CD4-positive, alpha-beta T cell (primary cell): ENCODE measurements at regions not wholly inside any gene's neighbourhood (a gene's known extent, or its start where the extent isn't known, plus 50 kb on each side); places are given as distances from the start of the nearest gene placed in this dataset.
"Not testable (repeated sequence)": the region's sequence is repeated elsewhere in the genome, so short reads cannot be mapped to it uniquely, and the experiment has no call there.

Experiments
- ATAC-seq: fragments of 200-7000 bp; cut with Tn5 transposase; one replicate; pipeline ENCODE4 v1.10.0; 2022; ENCODE audit warnings: mild to moderate bottlenecking; ENCODE audit not compliant: poor library complexity
- CTCF ChIA-PET: fragments of 350-600 bp; sonication (Branson Sonifier 250); formaldehyde crosslinking; loops from one replicate; lab custom pipeline; 2021; ENCODE audit warnings: antibody characterized with exemption, inconsistent platforms; lab: Charles Lee
- POLR2A ChIA-PET: fragments of 350-600 bp; sonication (Branson Sonifier 250); formaldehyde crosslinking; loops from one replicate; lab custom pipeline; 2021; ENCODE audit warnings: antibody characterized with exemption, inconsistent platforms; lab: Charles Lee
- DNase-seq, 14 experiments: peaks; one replicate each; pipeline ENCODE4 v3.0.0-alpha.2; 2013 to 2020; ENCODE audit warnings: mixed read lengths in 2 of 14
- H3K27ac ChIP-seq, 2 donors: one replicate each; pipeline versions ENCODE4 v1.5.1 to v1.7.0; 2013; ENCODE audit warnings: low read length in 2 of 2, low read depth in 1 of 2, mild to moderate bottlenecking in 1 of 2
- H3K27me3 ChIP-seq, 2 experiments: 1 replicate in 1 of 2; 2 replicates in 1 of 2; pipeline versions ENCODE4 v1.6.1 to v1.7.0; 2013; ENCODE audit warnings: low read length in 2 of 2, control low read depth in 1 of 2, mild to moderate bottlenecking in 1 of 2, moderate library complexity in 1 of 2; ENCODE audit not compliant: insufficient read depth in 2 of 2, control insufficient read depth in 1 of 2
- H3K36me3 ChIP-seq: one replicate; pipeline ENCODE4 v1.6.1; 2013; ENCODE audit warnings: low read length, control low read depth; ENCODE audit not compliant: insufficient read depth
- H3K4me1 ChIP-seq: one replicate; pipeline ENCODE4 v1.6.1; 2013; ENCODE audit warnings: low read length, control low read depth; ENCODE audit not compliant: insufficient read depth
- H3K4me3 ChIP-seq: one replicate; pipeline ENCODE4 v1.5.1; 2013; ENCODE audit warnings: mild to moderate bottlenecking, low read length, moderate library complexity
- H3K9me3 ChIP-seq, 2 experiments: 1 replicate in 1 of 2; 2 replicates in 1 of 2; pipeline versions ENCODE4 v1.6.1 to v1.7.0; 2013; ENCODE audit warnings: low read length in 2 of 2, mild to moderate bottlenecking in 2 of 2, control low read depth in 1 of 2, moderate library complexity in 1 of 2; ENCODE audit not compliant: control insufficient read depth in 1 of 2, insufficient read depth in 1 of 2
- H3K27ac Mint-ChIP-seq: one replicate; pipeline ENCODE4 v1.8.0; 2020; ENCODE audit warnings: mixed read lengths
- H3K27me3 Mint-ChIP-seq: one replicate; pipeline ENCODE4 v1.8.0; 2021; ENCODE audit warnings: mixed read lengths
- H3K36me3 Mint-ChIP-seq: one replicate; pipeline ENCODE4 v1.8.0; 2021; ENCODE audit warnings: low read depth, mixed read lengths
- H3K4me1 Mint-ChIP-seq: one replicate; pipeline ENCODE4 v1.8.0; 2021; ENCODE audit warnings: low read depth, mixed read lengths
- H3K4me3 Mint-ChIP-seq: one replicate; pipeline ENCODE4 v1.8.0; 2020; ENCODE audit warnings: mild to moderate bottlenecking, mixed read lengths
- H3K9me3 Mint-ChIP-seq: one replicate; pipeline ENCODE4 v1.8.0; 2020; ENCODE audit warnings: mixed read lengths
- CTCF ChIP-seq: fragments of 200-600 bp; IDR thresholded peaks from one replicate; pipeline ENCODE4 v1.8.0; 2022; ENCODE audit warnings: antibody characterized with exemption, mild to moderate bottlenecking
- intact Hi-C, 2 experiments: fragments of 100-400 bp; cut with DNase I in 1 of 2; cut with micrococcal nuclease in 1 of 2; formaldehyde crosslinking; loops; one replicate each; pipeline versions ENCODE4 v1.15.1 to v1.9.0; 2023 to 2025; cut with DNase I, micrococcal nuclease

DNA sequence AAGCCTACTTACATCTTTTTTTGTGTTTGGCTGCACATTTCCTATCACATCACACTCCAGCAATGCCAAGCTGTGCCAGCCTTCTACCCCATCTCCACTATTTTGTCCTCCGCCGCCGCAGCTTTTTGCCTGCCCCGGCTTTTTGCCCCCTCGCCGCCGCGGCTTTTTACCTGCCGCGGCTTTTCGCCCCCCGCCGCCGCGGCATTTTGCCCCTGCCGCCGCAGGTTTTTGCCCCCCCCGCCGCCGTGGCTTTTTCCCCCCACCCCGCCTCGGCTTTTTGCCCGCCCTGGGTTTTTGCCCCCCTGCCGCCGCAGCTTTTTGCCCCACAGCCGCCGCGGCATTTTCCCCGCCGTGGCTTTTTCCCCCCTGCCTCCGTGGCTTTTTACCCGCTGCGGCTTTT lies 506.0 kb downstream of the ZNF37A start:
- Mint-ChIP-seq H3K36me3 (peaks cover 4% of the 10 kb centered on the region), H3K9me3 (peaks cover 3% of the 10 kb centered on the region), H3K27me3 (no peaks in the 10 kb centered on the region), H3K27ac (no peak overlapping the region), H3K4me1 (no peaks in the 10 kb centered on the region), H3K4me3 (no peak overlapping the region)
- Histone ChIP-seq H3K27ac (no peak overlapping the region), H3K27me3 (no peaks in the 10 kb centered on the region), H3K36me3 (no peaks in the 10 kb centered on the region), H3K4me3 (no peak overlapping the region), H3K9me3 (peaks cover 0 to 53% of the 10 kb centered on the region in 2 experiments), H3K4me1 (no peaks in the 10 kb centered on the region)
- CTCF ChIA-PET: no interaction called here
- ATAC-seq (no peak), DNase-seq (no peak)
- intact Hi-C loops: no loop called here
- POLR2A ChIA-PET: no interaction called here
- no peak for TF ChIP-seq CTCF

DNA sequence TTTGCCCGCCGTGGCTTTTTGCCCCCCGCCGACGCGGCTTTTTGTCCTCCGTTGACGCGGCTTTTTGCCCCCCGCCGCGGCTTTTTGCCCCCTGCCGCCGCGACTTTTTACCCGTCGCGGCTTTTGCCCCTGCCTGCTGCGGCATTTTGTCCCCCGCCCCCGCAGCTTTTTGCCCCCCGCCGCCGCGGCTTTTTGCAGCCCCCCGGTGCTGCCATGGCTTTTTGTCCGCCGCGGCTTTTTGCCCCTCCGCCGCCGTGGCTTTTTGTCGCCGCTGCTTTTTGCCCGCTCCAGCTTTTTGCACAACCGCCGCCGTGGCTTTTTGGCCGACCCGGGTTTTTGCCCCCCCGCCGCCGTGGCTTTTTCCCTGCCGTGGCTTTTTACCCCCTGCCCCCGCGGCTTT lies 506.6 kb downstream of the ZNF37A start:
- Mint-ChIP-seq H3K27ac (no peak overlapping the region), H3K4me1 (no peaks in the 10 kb centered on the region), H3K27me3 (no peaks in the 10 kb centered on the region), H3K4me3 (no peak overlapping the region), H3K36me3 (peaks cover 4% of the 10 kb centered on the region), H3K9me3 (peaks cover 3% of the 10 kb centered on the region)
- no peaks in the 10 kb centered on the region for H3K4me1 ChIP-seq
- DNase-seq: no peak
- POLR2A ChIA-PET: no interaction called here
- no peaks in the 10 kb centered on the region for H3K36me3 ChIP-seq
- no peak overlapping the region for H3K4me3 ChIP-seq
- TF ChIP-seq CTCF: no peak
- intact Hi-C loops: no loop called here
- no peak overlapping the region for H3K27ac ChIP-seq
- no peak for ATAC-seq
- H3K9me3 ChIP-seq: peaks cover 0 to 58% of the 10 kb centered on the region in 2 experiments
- H3K27me3 ChIP-seq: no peaks in the 10 kb centered on the region
- CTCF ChIA-PET: no interaction called here

- H3K27me3 Mint-ChIP-seq, H3K27me3 ChIP-seq, intact Hi-C loops, ATAC-seq, H3K4me1 Mint-ChIP-seq, POLR2A ChIA-PET, H3K36me3 Mint-ChIP-seq, H3K36me3 ChIP-seq, H3K4me1 ChIP-seq, H3K4me3 ChIP-seq, H3K27ac ChIP-seq, H3K4me3 Mint-ChIP-seq, CTCF ChIA-PET, H3K9me3 Mint-ChIP-seq, DNase-seq, H3K27ac Mint-ChIP-seq: not testable (repeated sequence)
- H3K9me3 ChIP-seq: peaks cover 0 to 66% of the 10 kb centered on the region in 2 experiments
These were observed 509.5 kb downstream of the ZNF37A start for GRCh38 chr10:38603681-38604080.

- H3K27me3 ChIP-seq, H3K4me3 Mint-ChIP-seq, H3K36me3 Mint-ChIP-seq, H3K4me1 Mint-ChIP-seq, DNase-seq, H3K4me3 ChIP-seq, H3K27me3 Mint-ChIP-seq, intact Hi-C loops, H3K9me3 Mint-ChIP-seq, H3K4me1 ChIP-seq, H3K36me3 ChIP-seq, H3K27ac Mint-ChIP-seq, ATAC-seq, CTCF ChIA-PET, H3K27ac ChIP-seq, POLR2A ChIA-PET: not testable (repeated sequence)
- peaks cover 0 to 66% of the 10 kb centered on the region in 2 experiments for H3K9me3 ChIP-seq
These were observed 510.3 kb downstream of the ZNF37A start for GRCh38 chr10:38604477-38604876.
